ENCODE measurements at regions not wholly inside any gene's neighbourhood (a gene's known extent, or its start where the extent isn't known, plus 50 kb on each side); places are given as distances from the start of the nearest gene placed in this dataset.

GRCh38 chr9:28824432-28824963 is 1251.2 kb upstream of the C9orf72 start:
- H3K36me3 ChIP-seq: no peaks in the 10 kb centered on the region
- H3K27ac ChIP-seq: no peak overlapping the region
- no peaks in the 10 kb centered on the region for H3K4me1 ChIP-seq
- H3K4me3 ChIP-seq: no peak overlapping the region
- WGBS, 2 donors: 71 to 73% methylated on average over 1 of the region's 1 CpG
- intact Hi-C loops (cut with DNase I): no loop called here
- no peak for DNase-seq
- no peak for TF ChIP-seq EP300 (IDR thresholded peaks at IDR 0.05)
- TF ChIP-seq, protein P1, sequence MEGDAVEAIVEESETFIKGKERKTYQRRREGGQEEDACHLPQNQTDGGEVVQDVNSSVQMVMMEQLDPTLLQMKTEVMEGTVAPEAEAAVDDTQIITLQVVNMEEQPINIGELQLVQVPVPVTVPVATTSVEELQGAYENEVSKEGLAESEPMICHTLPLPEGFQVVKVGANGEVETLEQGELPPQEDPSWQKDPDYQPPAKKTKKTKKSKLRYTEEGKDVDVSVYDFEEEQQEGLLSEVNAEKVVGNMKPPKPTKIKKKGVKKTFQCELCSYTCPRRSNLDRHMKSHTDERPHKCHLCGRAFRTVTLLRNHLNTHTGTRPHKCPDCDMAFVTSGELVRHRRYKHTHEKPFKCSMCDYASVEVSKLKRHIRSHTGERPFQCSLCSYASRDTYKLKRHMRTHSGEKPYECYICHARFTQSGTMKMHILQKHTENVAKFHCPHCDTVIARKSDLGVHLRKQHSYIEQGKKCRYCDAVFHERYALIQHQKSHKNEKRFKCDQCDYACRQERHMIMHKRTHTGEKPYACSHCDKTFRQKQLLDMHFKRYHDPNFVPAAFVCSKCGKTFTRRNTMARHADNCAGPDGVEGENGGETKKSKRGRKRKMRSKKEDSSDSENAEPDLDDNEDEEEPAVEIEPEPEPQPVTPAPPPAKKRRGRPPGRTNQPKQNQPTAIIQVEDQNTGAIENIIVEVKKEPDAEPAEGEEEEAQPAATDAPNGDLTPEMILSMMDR (IDR thresholded peaks at IDR 0.05): no peak
- TF ChIP-seq POLR2AphosphoS5 (IDR thresholded peaks at IDR 0.05): no peak
- TF ChIP-seq POLR2A (IDR thresholded peaks at IDR 0.05): no peak
- no peaks in the 10 kb centered on the region for H3K27me3 ChIP-seq
- peaks cover 0 to 4% (median 0%) of the 10 kb centered on the region in 4 donors for H3K9me3 ChIP-seq

GRCh38 chr9:28832168-28832770 is 1259.0 kb upstream of the C9orf72 start:
- H3K9me3 ChIP-seq: peaks cover 0 to 4% (median 0%) of the 10 kb centered on the region in 4 donors
- no peak overlapping the region for H3K4me3 ChIP-seq
- TF ChIP-seq POLR2A (IDR thresholded peaks at IDR 0.05) (no peak), POLR2AphosphoS5 (IDR thresholded peaks at IDR 0.05) (no peak), EP300 (IDR thresholded peaks at IDR 0.05) (no peak)
- TF ChIP-seq, protein P1 (IDR thresholded peaks at IDR 0.05): no peak
- peaks cover 0 to 12% (median 0%) of the 10 kb centered on the region in 4 donors for H3K4me1 ChIP-seq
- no peaks in the 10 kb centered on the region for H3K36me3 ChIP-seq
- no peaks in the 10 kb centered on the region for H3K27me3 ChIP-seq
- no peak overlapping the region for H3K27ac ChIP-seq
- intact Hi-C loops (cut with DNase I): no loop called here
- DNase-seq: no peak
- 66 to 76% methylated on average over 3 of the region's 3 CpGs for WGBS, 2 donors

GRCh38 chr9:28834156-28834555 is 1260.9 kb upstream of the C9orf72 start:
- 82 to 90% methylated on average over 1 of the region's 1 CpG for WGBS, 2 donors
- H3K27me3 ChIP-seq: no peaks in the 10 kb centered on the region
- peaks cover 0 to 12% (median 0%) of the 10 kb centered on the region in 4 donors for H3K4me1 ChIP-seq
- H3K36me3 ChIP-seq: no peaks in the 10 kb centered on the region
- no peak overlapping the region for H3K27ac ChIP-seq
- H3K9me3 ChIP-seq: no peaks in the 10 kb centered on the region
- H3K4me3 ChIP-seq: no peak overlapping the region
- no peak for TF ChIP-seq EP300 (IDR thresholded peaks at IDR 0.05)
- TF ChIP-seq POLR2A (IDR thresholded peaks at IDR 0.05): no peak
- TF ChIP-seq, protein P1 (IDR thresholded peaks at IDR 0.05): no peak
- TF ChIP-seq POLR2AphosphoS5 (IDR thresholded peaks at IDR 0.05): no peak
- intact Hi-C loops (cut with DNase I): no loop called here
- DNase-seq: no peak

- intact Hi-C loops (cut with DNase I): loop anchor here (10.0 kb wide), 1 partner anchor 65 kb away; no protein-coding TSS in a partner anchor
- Histone ChIP-seq H3K4me1 (no peaks in the 10 kb centered on the region), H3K9me3 (no peaks in the 10 kb centered on the region), H3K4me3 (no peak overlapping the region), H3K36me3 (no peaks in the 10 kb centered on the region), H3K27me3 (no peaks in the 10 kb centered on the region), H3K27ac (no peak overlapping the region)
- 91 to 93% methylated on average over 9 of the region's 9 CpGs for WGBS, 2 donors
- TF ChIP-seq POLR2AphosphoS5 (IDR thresholded peaks at IDR 0.05) (no peak), EP300 (IDR thresholded peaks at IDR 0.05) (no peak), POLR2A (IDR thresholded peaks at IDR 0.05) (no peak)
- TF ChIP-seq, protein P1 (IDR thresholded peaks at IDR 0.05): no peak
- DNase-seq: no peak
These were observed 1266.6 kb upstream of the C9orf72 start for GRCh38 chr9:28839778-28840430.

Data from sigmoid colon (tissue), 6 donors.